ENCODE measurements at regions not wholly inside any gene's neighbourhood (a gene's known extent, or its start where the extent isn't known, plus 50 kb on each side); places are given as distances from the start of the nearest gene placed in this dataset.

GRCh38 chr2:118177884-118178283 is 89.6 kb downstream of the INSIG2 start:
- WGBS = 79% methylated on average over 2 of the region's 2 CpGs
- H3K36me3 ChIP-seq (ENCODE audit: control insufficient read depth in 4 of 4, insufficient read depth in 3 of 4, low read depth in 1 of 4, low read length in 3 of 4) = no peaks in the 10 kb centered on the region
- no peaks in the 10 kb centered on the region for H3K9me3 ChIP-seq (ENCODE audit: control insufficient read depth in 4 of 4, low read length in 3 of 4)
- H3K4me3 ChIP-seq (ENCODE audit: low read depth in 1 of 3, low read length in 3 of 3) = no peak overlapping the region
- no peak for DNase-seq (ENCODE audit: low spot score)
- H3K27me3 ChIP-seq (ENCODE audit: control insufficient read depth in 4 of 4, insufficient read depth in 4 of 4, low read length in 3 of 4) = no peaks in the 10 kb centered on the region
- peak overlapping the region in 1 of 2 donors; percentile 65 for H3K27ac ChIP-seq (ENCODE audit: low read depth in 1 of 2, low read length in 2 of 2)
- peaks cover 3 to 50% (median 33%) of the 10 kb centered on the region in 4 donors for H3K4me1 ChIP-seq (ENCODE audit: control insufficient read depth in 4 of 4, insufficient read depth in 4 of 4, low read length in 3 of 4)
- no peak overlapping the region for H3K9ac ChIP-seq (ENCODE audit: low read depth in 1 of 2, low read length in 2 of 2)
- TF ChIP-seq RXRA (IDR thresholded peaks at IDR 0.05) = no peak
- no peak for TF ChIP-seq SP1 (IDR thresholded peaks at IDR 0.05)
- TF ChIP-seq NR2F2 (IDR thresholded peaks at IDR 0.05) = no peak
- no peak for TF ChIP-seq GABPA (IDR thresholded peaks at IDR 0.05 in 1 of 2, conservative IDR thresholded peaks at IDR 0.05 in 1 of 2)
- TF ChIP-seq, protein P1, sequence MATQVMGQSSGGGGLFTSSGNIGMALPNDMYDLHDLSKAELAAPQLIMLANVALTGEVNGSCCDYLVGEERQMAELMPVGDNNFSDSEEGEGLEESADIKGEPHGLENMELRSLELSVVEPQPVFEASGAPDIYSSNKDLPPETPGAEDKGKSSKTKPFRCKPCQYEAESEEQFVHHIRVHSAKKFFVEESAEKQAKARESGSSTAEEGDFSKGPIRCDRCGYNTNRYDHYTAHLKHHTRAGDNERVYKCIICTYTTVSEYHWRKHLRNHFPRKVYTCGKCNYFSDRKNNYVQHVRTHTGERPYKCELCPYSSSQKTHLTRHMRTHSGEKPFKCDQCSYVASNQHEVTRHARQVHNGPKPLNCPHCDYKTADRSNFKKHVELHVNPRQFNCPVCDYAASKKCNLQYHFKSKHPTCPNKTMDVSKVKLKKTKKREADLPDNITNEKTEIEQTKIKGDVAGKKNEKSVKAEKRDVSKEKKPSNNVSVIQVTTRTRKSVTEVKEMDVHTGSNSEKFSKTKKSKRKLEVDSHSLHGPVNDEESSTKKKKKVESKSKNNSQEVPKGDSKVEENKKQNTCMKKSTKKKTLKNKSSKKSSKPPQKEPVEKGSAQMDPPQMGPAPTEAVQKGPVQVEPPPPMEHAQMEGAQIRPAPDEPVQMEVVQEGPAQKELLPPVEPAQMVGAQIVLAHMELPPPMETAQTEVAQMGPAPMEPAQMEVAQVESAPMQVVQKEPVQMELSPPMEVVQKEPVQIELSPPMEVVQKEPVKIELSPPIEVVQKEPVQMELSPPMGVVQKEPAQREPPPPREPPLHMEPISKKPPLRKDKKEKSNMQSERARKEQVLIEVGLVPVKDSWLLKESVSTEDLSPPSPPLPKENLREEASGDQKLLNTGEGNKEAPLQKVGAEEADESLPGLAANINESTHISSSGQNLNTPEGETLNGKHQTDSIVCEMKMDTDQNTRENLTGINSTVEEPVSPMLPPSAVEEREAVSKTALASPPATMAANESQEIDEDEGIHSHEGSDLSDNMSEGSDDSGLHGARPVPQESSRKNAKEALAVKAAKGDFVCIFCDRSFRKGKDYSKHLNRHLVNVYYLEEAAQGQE (IDR thresholded peaks at IDR 0.05) = no peak

DNA sequence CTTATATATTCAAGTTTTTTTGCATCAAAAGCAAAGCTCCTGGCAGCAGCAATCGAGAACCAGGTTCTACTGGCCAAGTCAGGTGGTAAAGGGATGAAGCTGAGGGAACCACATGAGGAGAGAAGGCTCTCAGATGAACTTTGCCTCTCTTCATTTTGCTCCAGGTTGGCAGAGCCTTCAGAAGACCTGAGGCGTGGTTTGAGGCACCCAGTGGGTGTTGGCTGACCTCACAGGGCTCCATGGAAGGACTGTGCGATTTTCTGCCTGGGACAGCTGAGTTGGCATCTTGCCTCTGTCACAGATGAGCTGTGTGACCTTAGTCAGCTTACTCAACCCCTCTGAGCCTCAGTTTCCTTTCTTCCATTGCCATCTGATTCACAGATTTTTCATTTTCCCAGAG is 89.0 kb downstream of the INSIG2 start:
- Histone ChIP-seq H3K9ac (ENCODE audit: low read depth in 1 of 2, low read length in 2 of 2) (no peak overlapping the region), H3K4me1 (ENCODE audit: control insufficient read depth in 4 of 4, insufficient read depth in 4 of 4, low read length in 3 of 4) (peaks cover 3 to 48% (median 33%) of the 10 kb centered on the region in 4 donors), H3K4me3 (ENCODE audit: low read depth in 1 of 3, low read length in 3 of 3) (no peak overlapping the region), H3K36me3 (ENCODE audit: control insufficient read depth in 4 of 4, insufficient read depth in 3 of 4, low read depth in 1 of 4, low read length in 3 of 4) (no peaks in the 10 kb centered on the region), H3K27ac (ENCODE audit: low read depth in 1 of 2, low read length in 2 of 2) (peak overlapping the region; percentile 64 to 65), H3K9me3 (ENCODE audit: control insufficient read depth in 4 of 4, low read length in 3 of 4) (no peaks in the 10 kb centered on the region), H3K27me3 (ENCODE audit: control insufficient read depth in 4 of 4, insufficient read depth in 4 of 4, low read length in 3 of 4) (no peaks in the 10 kb centered on the region)
- 25% methylated on average over 3 of the region's 3 CpGs for WGBS
- DNase-seq (ENCODE audit: low spot score) = no peak
- TF ChIP-seq ZBTB33 (IDR thresholded peaks at IDR 0.05) (peak; percentile 12), HNF4A (conservative IDR thresholded peaks at IDR 0.05) (peak; percentile 51 to 79), RXRA (IDR thresholded peaks at IDR 0.05) (peak; percentile 22 to 75), TAF1 (conservative IDR thresholded peaks at IDR 0.05) (no peak), HNF4G (IDR thresholded peaks at IDR 0.05) (no peak), EGR1 (IDR thresholded peaks at IDR 0.05; ENCODE audit: low read depth in 2 of 2) (no peak)
- TF ChIP-seq, protein P2, sequence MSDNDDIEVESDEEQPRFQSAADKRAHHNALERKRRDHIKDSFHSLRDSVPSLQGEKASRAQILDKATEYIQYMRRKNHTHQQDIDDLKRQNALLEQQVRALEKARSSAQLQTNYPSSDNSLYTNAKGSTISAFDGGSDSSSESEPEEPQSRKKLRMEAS (IDR thresholded peaks at IDR 0.05) = peak; percentile 61

- H3K9ac ChIP-seq (ENCODE audit: low read depth in 1 of 2, low read length in 2 of 2) = peak overlapping the region in 1 of 2 donors; percentile 16
- no peak overlapping the region for H3K4me3 ChIP-seq (ENCODE audit: low read depth in 1 of 3, low read length in 3 of 3)
- WGBS = 43% methylated on average over 3 of the region's 3 CpGs
- DNase-seq (ENCODE audit: low spot score) = no peak
- H3K27ac ChIP-seq (ENCODE audit: low read depth in 1 of 2, low read length in 2 of 2) = peak overlapping the region; percentile 64 to 65
- no peaks in the 10 kb centered on the region for H3K36me3 ChIP-seq (ENCODE audit: control insufficient read depth in 4 of 4, insufficient read depth in 3 of 4, low read depth in 1 of 4, low read length in 3 of 4)
- H3K27me3 ChIP-seq (ENCODE audit: control insufficient read depth in 4 of 4, insufficient read depth in 4 of 4, low read length in 3 of 4) = no peaks in the 10 kb centered on the region
- H3K9me3 ChIP-seq (ENCODE audit: control insufficient read depth in 4 of 4, low read length in 3 of 4) = no peaks in the 10 kb centered on the region
- peaks cover 3 to 48% (median 33%) of the 10 kb centered on the region in 4 donors for H3K4me1 ChIP-seq (ENCODE audit: control insufficient read depth in 4 of 4, insufficient read depth in 4 of 4, low read length in 3 of 4)
- TF ChIP-seq GABPA (IDR thresholded peaks at IDR 0.05 in 1 of 2, conservative IDR thresholded peaks at IDR 0.05 in 1 of 2) (no peak), EGR1 (IDR thresholded peaks at IDR 0.05; ENCODE audit: low read depth in 2 of 2) (no peak), YY1 (IDR thresholded peaks at IDR 0.05) (peak; percentile 14), TAF1 (conservative IDR thresholded peaks at IDR 0.05) (no peak), ZBTB33 (IDR thresholded peaks at IDR 0.05) (no peak), RAD21 (IDR thresholded peaks at IDR 0.05) (no peak), HNF4G (IDR thresholded peaks at IDR 0.05) (no peak), ATF3 (IDR thresholded peaks at IDR 0.05) (no peak)
- TF ChIP-seq, protein P1 (IDR thresholded peaks at IDR 0.05) = no peak
Observed at GRCh38 chr2:118176601-118177000, 88.3 kb downstream of the INSIG2 start.

All from liver (tissue), 7 donors.